Lower leg skin (tissue), 3 donors: ENCODE measurements at regions not wholly inside any gene's neighbourhood (a gene's known extent, or its start where the extent isn't known, plus 50 kb on each side); places are given as distances from the start of the nearest gene placed in this dataset.

Source experiments
- CTCF ChIP-seq, 3 donors: fragments of 450-650 bp; IDR thresholded peaks; one replicate each; pipeline ENCODE4 v1.5.1; 2016; ENCODE audit warnings: antibody characterized with exemption in 3 of 3, mild to moderate bottlenecking in 3 of 3, moderate library complexity in 2 of 3
- POLR2A ChIP-seq, 2 donors: fragments of 450-650 bp; IDR thresholded peaks; one replicate each; pipeline ENCODE4 v1.6.1; 2016 to 2017; ENCODE audit warnings: antibody characterized with exemption in 2 of 2, mild to moderate bottlenecking in 1 of 2, moderate library complexity in 1 of 2

GRCh38 chr7:24361001-24361400 is 77.0 kb downstream of the NPY start:
- TF ChIP-seq CTCF (IDR thresholded peaks at IDR 0.05) (no peak), POLR2A (IDR thresholded peaks at IDR 0.05) (no peak)
